Coronary artery (tissue), 2 donors: ENCODE measurements at regions not wholly inside any gene's neighbourhood (a gene's known extent, or its start where the extent isn't known, plus 50 kb on each side); places are given as distances from the start of the nearest gene placed in this dataset.
A peak's percentile ranks its signal among the peaks of the same experiment; 100 is the strongest.

ENCODE experiments used
- DNase-seq: peaks from one replicate; pipeline ENCODE4 v3.0.0-alpha.2; 2017; ENCODE audit warnings: low spot score
- H3K27ac ChIP-seq, 2 donors: fragments of 200-600 bp; sonication (generic); one replicate each; pipeline ENCODE4 v1.5.1; 2016 to 2019
- H3K4me3 ChIP-seq: fragments of 200-600 bp; sonication (generic); 2 replicates; pipeline ENCODE4 v1.5.1; 2016; ENCODE audit warnings: mild to moderate bottlenecking, moderate library complexity
- TF ChIP-seq, protein P1 (sequence below): fragments of 200-600 bp; sonication (generic); IDR thresholded peaks from one replicate; pipeline ENCODE4 v1.5.1; 2019; ENCODE audit warnings: antibody characterized with exemption

DNA sequence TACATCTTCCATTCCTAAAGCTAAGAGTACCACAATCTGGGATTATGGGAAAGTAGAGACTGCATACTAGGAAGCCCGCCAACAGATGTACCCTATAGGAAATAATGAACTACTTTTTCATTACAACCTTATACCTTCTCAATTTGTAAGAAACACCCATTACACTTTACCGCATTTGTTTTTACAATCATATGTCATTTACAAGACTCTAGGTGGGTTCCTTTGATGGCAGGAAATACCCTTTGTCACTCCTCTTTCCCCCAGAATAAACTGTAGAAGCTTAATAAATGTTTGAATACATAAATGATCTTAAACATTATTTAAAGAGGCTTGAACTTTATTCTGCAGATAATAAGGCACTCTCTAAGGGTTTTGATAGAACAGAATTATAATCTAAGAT lies 150.1 kb upstream of the TGFBR2 start:
- TF ChIP-seq, protein P1, sequence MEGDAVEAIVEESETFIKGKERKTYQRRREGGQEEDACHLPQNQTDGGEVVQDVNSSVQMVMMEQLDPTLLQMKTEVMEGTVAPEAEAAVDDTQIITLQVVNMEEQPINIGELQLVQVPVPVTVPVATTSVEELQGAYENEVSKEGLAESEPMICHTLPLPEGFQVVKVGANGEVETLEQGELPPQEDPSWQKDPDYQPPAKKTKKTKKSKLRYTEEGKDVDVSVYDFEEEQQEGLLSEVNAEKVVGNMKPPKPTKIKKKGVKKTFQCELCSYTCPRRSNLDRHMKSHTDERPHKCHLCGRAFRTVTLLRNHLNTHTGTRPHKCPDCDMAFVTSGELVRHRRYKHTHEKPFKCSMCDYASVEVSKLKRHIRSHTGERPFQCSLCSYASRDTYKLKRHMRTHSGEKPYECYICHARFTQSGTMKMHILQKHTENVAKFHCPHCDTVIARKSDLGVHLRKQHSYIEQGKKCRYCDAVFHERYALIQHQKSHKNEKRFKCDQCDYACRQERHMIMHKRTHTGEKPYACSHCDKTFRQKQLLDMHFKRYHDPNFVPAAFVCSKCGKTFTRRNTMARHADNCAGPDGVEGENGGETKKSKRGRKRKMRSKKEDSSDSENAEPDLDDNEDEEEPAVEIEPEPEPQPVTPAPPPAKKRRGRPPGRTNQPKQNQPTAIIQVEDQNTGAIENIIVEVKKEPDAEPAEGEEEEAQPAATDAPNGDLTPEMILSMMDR = no peak
- Histone ChIP-seq H3K27ac (peak overlapping the region; percentile 78 to 82), H3K4me3 (no peak overlapping the region)
- no peak for DNase-seq

DNA sequence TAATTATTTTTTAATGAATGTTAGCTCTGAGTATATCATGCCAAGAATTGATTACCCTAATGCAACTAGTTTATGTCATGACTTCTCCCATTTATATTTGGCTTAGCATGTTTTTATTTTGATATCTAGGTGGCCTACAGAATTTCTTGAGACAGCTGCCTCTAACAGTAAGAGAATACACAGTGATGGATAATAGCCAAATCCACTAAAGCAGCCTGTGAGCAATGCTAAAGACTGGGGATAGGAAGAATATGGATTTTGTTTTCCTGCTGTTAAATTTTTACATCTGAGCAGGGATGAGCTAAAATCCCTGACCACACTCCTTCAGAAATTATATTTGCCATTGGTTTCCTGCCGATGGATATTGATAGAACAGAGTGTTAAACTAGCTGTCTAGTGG lies 149.3 kb upstream of the TGFBR2 start:
- no peak for DNase-seq
- peak overlapping the region; percentile 7 to 57 for H3K27ac ChIP-seq
- no peak overlapping the region for H3K4me3 ChIP-seq
- TF ChIP-seq, protein P1 = no peak

DNA sequence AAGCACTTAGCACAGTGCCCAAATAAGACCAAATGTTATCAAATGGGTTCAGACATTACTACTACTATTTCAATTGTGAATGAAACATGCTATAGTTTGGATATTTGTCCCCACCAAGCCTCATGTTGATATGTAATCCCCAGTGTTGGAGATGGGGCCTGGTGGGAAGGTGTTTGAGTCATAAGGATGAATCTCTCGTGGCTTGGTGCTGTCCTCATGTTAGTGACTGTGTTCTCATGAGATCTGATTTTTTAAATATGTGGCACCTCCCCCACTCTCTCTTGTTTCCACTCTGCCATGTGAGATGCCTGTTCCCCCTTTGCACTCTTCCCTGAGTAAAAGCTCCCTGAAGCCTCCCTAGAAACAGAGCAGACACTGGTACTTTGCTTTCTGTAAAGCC lies 148.7 kb upstream of the TGFBR2 start:
- TF ChIP-seq, protein P1 = no peak
- Histone ChIP-seq H3K27ac (peak overlapping the region in 1 of 2 donors; percentile 57), H3K4me3 (no peak overlapping the region)
- DNase-seq = no peak

DNA sequence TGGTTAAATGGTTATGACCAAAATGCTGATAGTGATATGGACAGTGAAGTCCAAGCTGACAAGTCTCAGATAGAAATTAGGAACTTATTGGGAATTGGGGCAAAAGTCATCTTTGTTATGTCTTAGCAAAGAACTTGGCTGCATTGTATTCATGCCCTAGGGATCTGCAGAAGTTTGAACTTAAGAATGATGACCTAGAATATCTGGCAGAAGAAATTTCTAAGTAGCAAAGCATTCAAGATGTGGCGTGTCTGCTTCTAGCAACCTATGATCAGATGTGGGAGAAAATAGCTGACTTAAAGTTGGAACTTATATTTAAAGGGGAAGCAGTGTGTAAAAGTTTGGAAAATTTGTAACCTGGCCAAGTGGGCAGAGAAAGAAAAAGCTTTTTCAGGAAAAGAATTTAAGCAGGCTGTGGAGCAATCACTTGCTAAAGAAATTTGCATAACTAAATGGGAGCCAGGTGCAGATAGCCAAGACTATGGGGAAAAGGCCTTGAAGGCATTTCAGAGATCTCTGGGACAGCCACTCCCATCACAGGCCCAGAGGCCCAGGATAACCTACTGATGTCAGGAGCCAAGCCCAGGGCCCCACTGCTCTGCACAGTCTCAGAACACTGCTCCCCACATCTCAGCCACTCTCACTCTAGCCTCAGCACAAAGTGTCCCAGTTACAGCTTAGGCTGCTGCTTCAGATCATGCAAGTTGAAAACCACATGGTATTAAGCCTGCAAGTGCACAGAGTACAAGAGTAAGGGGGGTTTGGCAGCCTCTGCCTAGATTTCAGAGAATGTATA lies 147.8 kb upstream of the TGFBR2 start:
- Histone ChIP-seq H3K27ac (peak overlapping the region in 1 of 2 donors; percentile 57), H3K4me3 (no peak overlapping the region)

GRCh38 chr3:30461311-30461710 lies 145.1 kb upstream of the TGFBR2 start:
- TF ChIP-seq, protein P1 = no peak
- no peak for DNase-seq
- Histone ChIP-seq H3K4me3 (no peak overlapping the region), H3K27ac (no peak overlapping the region)

More for the DNA sequence above, 147.8 kb upstream of the TGFBR2 start:
- TF ChIP-seq, protein P1 = no peak
- no peak for DNase-seq

GRCh38 chr3:30462721-30463470 lies 143.5 kb upstream of the TGFBR2 start:
- no peak overlapping the region for H3K4me3 ChIP-seq
- no peak for DNase-seq
- no peak overlapping the region for H3K27ac ChIP-seq
- TF ChIP-seq, protein P1 = no peak
